GM18861 (cell line): ENCODE measurements at regions not wholly inside any gene's neighbourhood (a gene's known extent, or its start where the extent isn't known, plus 50 kb on each side); places are given as distances from the start of the nearest gene placed in this dataset.

Experiments
- ATAC-seq: cut with Tn5 transposase; IDR thresholded peaks from one replicate; pipeline ENCODE4 v1.9.1; 2021; ENCODE audit not compliant: unreplicated experiment

- no peak for ATAC-seq
Measured at GRCh38 chr18:56235071-56235470, 403.3 kb downstream of the TXNL1 start.

GRCh38 chr18:56233595-56233994 lies 404.8 kb downstream of the TXNL1 start:
- no peak for ATAC-seq

GRCh38 chr18:56226025-56226424 lies 412.4 kb downstream of the TXNL1 start:
- ATAC-seq, result no peak

- no peak for ATAC-seq
Measured at GRCh38 chr18:56224669-56225561, 413.5 kb downstream of the TXNL1 start.

GRCh38 chr18:56221195-56222065 lies 417.0 kb downstream of the TXNL1 start:
- no peak for ATAC-seq

- ATAC-seq, result no peak
Measured at GRCh38 chr18:56217406-56217805, 421.0 kb downstream of the TXNL1 start.

GRCh38 chr18:56214706-56215105 lies 423.7 kb downstream of the TXNL1 start:
- ATAC-seq, result no peak

- no peak for ATAC-seq
Measured at GRCh38 chr18:56210520-56210919, 427.9 kb downstream of the TXNL1 start.

GRCh38 chr18:56207989-56208388 lies 430.4 kb downstream of the TXNL1 start:
- no peak for ATAC-seq

GRCh38 chr18:56204052-56204451 lies 434.3 kb downstream of the TXNL1 start:
- no peak for ATAC-seq

- no peak for ATAC-seq
Measured at GRCh38 chr18:56202678-56203077, 435.7 kb downstream of the TXNL1 start.

- no peak for ATAC-seq
Measured at GRCh38 chr18:56200381-56200911, 437.9 kb downstream of the TXNL1 start.

- no peak for ATAC-seq
Measured at GRCh38 chr18:56199580-56200330, 438.6 kb downstream of the TXNL1 start.

- ATAC-seq, result no peak
Measured at GRCh38 chr18:56197241-56197859, 441.0 kb downstream of the TXNL1 start.

- ATAC-seq, result no peak
Measured at GRCh38 chr18:56196495-56197225, 441.7 kb downstream of the TXNL1 start.

GRCh38 chr18:56191334-56191733 lies 447.1 kb downstream of the TXNL1 start:
- no peak for ATAC-seq

- ATAC-seq, result no peak
Measured at GRCh38 chr18:56189615-56190014, 448.8 kb downstream of the TXNL1 start.

GRCh38 chr18:56188529-56189275 lies 449.7 kb downstream of the TXNL1 start:
- ATAC-seq, result no peak

GRCh38 chr18:56186319-56186718 lies 452.1 kb downstream of the TXNL1 start:
- no peak for ATAC-seq
